H1 (cell line): ENCODE measurements at regions not wholly inside any gene's neighbourhood (a gene's known extent, or its start where the extent isn't known, plus 50 kb on each side); places are given as distances from the start of the nearest gene placed in this dataset.

Experiments
- KDM4A ChIP-seq: IDR thresholded peaks from one replicate; pipeline ENCODE4 v1.7.1; 2012; ENCODE audit warnings: low read depth, mild to moderate bottlenecking, moderate library complexity, low read length, inconsistent platforms; ENCODE audit not compliant: severe bottlenecking

GRCh38 chr5:26054594-26054993, 983.8 kb downstream of the CDH9 start (continued):
- no peak for TF ChIP-seq KDM4A
